ENCODE measurements at regions not wholly inside any gene's neighbourhood (a gene's known extent, or its start where the extent isn't known, plus 50 kb on each side); places are given as distances from the start of the nearest gene placed in this dataset.

GRCh38 chr6:135577059-135577538 lies 79.6 kb upstream of the AHI1 start:
- TF ChIP-seq RFX5 (IDR thresholded peaks at IDR 0.05), result no peak
- no peak for TF ChIP-seq BHLHE40 (IDR thresholded peaks at IDR 0.05; ENCODE audit: low read depth, low read length)
- no peak for TF ChIP-seq CTCF (IDR thresholded peaks at IDR 0.05)
- no peak for TF ChIP-seq ELK1 (IDR thresholded peaks at IDR 0.05; ENCODE audit: low read depth, low read length)
